K562 (cell line): ENCODE measurements at regions not wholly inside any gene's neighbourhood (a gene's known extent, or its start where the extent isn't known, plus 50 kb on each side); places are given as distances from the start of the nearest gene placed in this dataset.

Experiments
- ESRRB ChIP-seq: fragments of 250-450 bp; sonication (Bioruptor Pico); IDR thresholded peaks from 2 replicates; pipeline ENCODE4 v1.5.0; 2020; ENCODE audit warnings: mild to moderate bottlenecking, moderate library complexity, borderline replicate concordance
- ETV6 ChIP-seq, 3 experiments: fragments of 150-350 bp in 1 of 3; sonication (generic) in 1 of 3; formaldehyde crosslinking in 1 of 3; IDR thresholded peaks; 2 replicates each; pipeline versions ENCODE4 v1.6.1 to v1.8.0; 2014 to 2022; ENCODE audit warnings: borderline replicate concordance in 2 of 3, low read depth in 2 of 3, antibody characterized with exemption in 1 of 3, low read length in 1 of 3, mild to moderate bottlenecking in 1 of 3, missing genetic modification reagents in 1 of 3
- GABPA ChIP-seq: fragments of 200-800 bp; sonication (Bioruptor generic); conservative IDR thresholded peaks from 2 replicates; pipeline ENCODE4 v1.6.1; 2016; ENCODE audit warnings: low read depth, missing genetic modification characterization, missing compliant biosample characterization

- TF ChIP-seq ETV6 (IDR thresholded peaks at IDR 0.05; ENCODE audit: borderline replicate concordance in 1 of 2, low read depth in 2 of 2, low read length in 1 of 2) = no peak
- TF ChIP-seq ETV6 (CRISPR knock-in tag; IDR thresholded peaks at IDR 0.05; ENCODE audit: borderline replicate concordance) = no peak
- TF ChIP-seq GABPA (tag) = no peak
- TF ChIP-seq ESRRB = no peak
Measured at GRCh38 chr7:47066976-47067614, 514.8 kb downstream of the TNS3 start.
